GM19043 (cell line): ENCODE measurements at regions not wholly inside any gene's neighbourhood (a gene's known extent, or its start where the extent isn't known, plus 50 kb on each side); places are given as distances from the start of the nearest gene placed in this dataset.

Experiments used
- ATAC-seq: cut with Tn5 transposase; IDR thresholded peaks from one replicate; pipeline ENCODE4 v1.9.1; 2021; ENCODE audit warnings: low read depth; ENCODE audit not compliant: unreplicated experiment

DNA sequence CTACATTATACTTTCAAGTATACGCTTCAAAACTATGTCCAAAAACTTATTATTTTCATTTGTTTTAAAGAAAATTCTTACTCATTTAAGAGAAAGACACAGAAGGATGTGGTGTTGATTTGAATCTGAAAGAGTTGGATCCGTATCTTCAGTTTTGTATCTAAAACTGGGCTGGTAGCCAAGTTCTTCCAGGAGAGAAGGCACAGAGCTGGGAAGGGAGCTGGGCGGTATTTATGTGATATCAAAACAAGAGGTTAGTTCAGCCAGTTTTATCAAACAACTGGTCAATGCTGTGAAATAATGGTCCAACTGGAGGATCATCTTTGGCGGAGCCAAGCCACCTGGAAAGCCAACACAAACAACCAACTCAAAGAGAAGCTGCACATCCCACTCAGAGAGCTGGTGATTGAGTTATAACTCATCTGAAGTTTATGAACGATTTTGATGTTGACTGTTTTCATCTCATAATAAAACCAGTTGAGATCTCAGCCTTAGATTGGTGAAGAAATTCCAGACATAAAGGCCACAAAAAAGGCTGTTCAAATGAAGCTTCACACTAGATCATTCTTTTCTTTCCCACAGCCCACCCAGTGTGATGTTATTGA lies 489.6 kb upstream of the RASGRP1 start:
- no peak for ATAC-seq

GRCh38 chr15:39056357-39056756 lies 491.7 kb upstream of the RASGRP1 start:
- ATAC-seq = no peak

GRCh38 chr15:39058351-39059131 lies 493.9 kb upstream of the RASGRP1 start:
- no peak for ATAC-seq

DNA sequence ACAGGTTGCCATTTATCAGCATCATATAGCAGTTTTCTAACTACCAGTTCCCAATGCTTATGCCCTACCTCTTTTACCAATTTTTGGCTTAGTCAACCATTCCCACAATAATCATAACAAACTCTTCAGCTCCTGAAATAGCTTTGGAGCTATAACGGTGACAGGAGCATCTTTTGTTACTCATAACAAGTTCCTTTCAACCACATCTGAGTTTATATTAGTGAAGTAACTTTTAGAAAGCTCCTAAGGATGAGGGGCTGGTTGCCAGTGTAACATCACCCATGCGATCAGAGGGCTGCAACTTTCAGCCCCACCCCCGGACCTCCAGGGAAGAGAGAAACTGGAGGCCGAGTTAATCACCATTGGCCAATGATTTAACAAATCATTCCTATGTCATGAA lies 495.3 kb upstream of the RASGRP1 start:
- ATAC-seq = no peak

GRCh38 chr15:39061952-39062464 lies 497.4 kb upstream of the RASGRP1 start:
- ATAC-seq = no peak

DNA sequence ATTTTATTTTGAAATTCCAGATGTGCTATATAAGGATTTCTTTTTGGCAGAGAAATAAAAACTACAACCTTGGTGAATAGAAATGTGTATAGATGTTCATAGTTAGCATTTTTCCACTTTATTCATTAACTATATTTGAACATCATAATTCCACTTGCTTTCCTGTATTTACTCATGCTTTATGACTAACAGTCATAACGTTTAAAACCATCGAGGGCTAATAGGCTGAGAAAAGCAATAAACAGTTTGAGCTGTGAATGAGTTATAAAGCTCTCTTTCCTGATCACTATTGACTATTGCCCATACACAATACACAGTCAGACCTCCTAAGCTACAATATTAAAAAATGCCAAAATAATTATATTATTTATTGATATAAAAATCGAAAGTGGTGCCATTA lies 502.1 kb upstream of the RASGRP1 start:
- ATAC-seq = no peak

GRCh38 chr15:39074341-39074985 lies 506.4 kb upstream of the THBS1 start:
- ATAC-seq = no peak

GRCh38 chr15:39075311-39075710 lies 505.6 kb upstream of the THBS1 start:
- no peak for ATAC-seq

DNA sequence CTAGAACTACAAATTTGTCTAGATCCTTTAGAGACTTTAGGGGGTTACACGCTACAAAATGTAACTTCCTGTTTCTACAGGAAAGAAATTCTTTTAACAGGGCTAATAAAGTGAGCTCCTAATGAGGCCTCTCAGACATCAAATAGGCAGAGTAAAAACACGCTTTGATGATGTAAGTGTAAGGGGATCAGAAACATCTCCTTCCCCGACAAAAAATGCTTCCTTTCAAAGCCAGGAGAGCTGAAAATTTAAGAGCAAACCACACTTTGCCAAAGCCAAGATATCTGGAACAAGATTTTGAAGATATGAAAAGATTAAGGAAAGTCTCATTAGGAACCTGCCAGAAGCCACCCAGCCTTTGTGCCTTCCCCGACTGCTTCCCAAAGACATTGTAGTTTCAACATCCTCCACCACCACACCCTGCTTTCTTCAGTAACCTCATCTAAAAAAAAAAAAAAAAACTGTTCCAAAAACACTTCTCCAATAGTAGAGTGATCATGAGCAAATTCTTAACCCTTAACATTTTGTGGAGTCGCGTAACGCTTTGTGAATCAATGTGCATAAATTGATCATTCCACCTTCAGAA lies 505.0 kb upstream of the THBS1 start:
- no peak for ATAC-seq

DNA sequence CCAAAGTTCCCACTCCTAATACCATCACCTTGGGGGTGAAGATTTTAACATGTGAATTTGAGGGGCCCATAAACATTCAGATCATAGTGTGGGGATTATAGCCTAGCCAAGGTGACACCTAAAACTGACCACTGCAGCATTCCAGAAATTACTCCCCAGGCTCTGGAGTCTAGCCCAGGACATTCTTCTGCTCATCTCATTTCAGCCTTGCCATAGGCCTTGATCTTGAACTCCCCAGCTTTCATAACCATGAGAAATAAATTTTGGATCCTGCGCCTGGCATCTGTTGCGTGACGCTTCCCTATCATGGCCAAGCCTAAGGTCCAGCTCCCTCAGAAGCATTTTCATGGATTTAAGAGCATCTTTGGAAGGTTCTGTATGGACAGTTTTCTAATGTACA lies 502.9 kb upstream of the THBS1 start:
- no peak for ATAC-seq

- no peak for ATAC-seq
Measured at GRCh38 chr15:39079296-39079847, 501.5 kb upstream of the THBS1 start.

DNA sequence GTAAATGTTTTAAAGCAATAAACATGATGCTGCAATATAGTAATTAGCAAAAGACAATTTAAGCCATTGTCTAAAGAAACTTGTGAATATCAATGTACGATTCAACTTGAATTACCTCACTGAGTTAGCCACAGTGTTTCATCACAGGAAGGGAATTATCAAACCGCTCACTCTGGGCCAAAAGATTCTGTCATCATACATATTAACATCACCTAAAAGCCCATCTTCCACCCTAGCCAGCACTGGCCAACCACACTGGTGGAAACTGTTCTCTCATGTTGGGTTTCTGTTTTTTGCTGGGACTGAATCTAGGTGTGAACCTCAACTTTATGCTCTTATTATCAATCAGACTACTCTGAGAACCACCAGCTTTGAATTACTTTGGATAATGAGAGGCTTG lies 497.7 kb upstream of the THBS1 start:
- no peak for ATAC-seq

DNA sequence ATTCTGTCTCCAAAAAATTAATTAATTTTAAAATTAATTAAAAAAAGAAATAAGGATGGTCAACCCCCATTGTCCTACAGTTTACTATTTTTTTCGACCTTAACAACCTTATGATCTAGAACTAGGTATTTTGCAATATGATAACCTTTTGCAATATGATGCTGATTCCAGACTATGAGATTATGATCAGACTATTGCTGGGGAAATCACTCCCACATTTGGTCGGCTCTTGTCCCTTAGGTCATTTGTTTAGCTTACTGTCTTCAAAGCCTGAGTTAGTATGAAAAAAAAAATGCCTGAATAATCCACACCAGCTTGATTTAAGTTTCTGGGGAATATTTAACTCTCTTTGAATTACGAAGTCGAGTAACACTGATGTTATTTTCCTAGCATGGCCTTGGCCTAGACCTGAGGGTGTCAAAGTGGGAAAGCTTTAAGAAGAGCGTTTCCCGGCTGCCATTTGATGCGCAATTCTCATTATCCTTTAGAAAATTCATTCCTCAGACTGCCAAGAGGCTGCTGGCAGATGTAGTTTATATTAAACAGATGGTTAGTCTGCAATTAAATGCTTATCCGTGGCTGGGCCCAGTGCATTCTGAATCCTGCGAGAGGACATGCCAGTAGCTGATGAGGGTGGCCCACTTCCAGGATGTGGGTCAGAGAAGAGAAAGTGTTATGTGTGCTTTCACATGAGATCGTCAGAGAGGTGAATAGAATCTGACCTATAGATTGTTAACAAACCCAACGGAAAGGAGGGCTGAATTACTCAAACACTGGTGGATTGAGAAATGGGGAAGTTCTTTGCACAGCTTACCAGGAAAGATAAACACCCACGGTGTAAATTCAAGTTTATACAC lies 496.0 kb upstream of the THBS1 start:
- ATAC-seq = no peak

DNA sequence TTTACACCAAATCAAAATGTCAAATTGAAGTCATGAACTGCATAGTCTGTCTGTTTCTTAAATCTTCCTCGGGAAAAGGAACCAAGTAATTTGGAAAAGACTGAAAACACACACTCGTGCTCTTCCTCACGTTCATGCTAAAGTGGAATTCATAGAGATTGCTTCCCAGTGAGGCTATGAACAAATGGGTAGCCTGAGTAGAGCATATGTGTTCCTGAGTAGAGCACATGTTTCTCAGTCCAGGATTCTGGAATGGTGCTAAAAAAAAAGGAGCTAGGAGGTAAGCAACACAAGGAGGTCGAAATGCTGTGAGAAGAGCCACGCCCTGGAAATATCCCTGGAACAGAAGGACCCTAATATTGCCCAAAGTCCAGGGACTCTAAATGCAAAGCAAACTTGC lies 494.2 kb upstream of the THBS1 start:
- ATAC-seq = no peak

GRCh38 chr15:39088156-39088555 lies 492.7 kb upstream of the THBS1 start:
- no peak for ATAC-seq

GRCh38 chr15:39092354-39092753 lies 488.5 kb upstream of the THBS1 start:
- ATAC-seq = no peak

DNA sequence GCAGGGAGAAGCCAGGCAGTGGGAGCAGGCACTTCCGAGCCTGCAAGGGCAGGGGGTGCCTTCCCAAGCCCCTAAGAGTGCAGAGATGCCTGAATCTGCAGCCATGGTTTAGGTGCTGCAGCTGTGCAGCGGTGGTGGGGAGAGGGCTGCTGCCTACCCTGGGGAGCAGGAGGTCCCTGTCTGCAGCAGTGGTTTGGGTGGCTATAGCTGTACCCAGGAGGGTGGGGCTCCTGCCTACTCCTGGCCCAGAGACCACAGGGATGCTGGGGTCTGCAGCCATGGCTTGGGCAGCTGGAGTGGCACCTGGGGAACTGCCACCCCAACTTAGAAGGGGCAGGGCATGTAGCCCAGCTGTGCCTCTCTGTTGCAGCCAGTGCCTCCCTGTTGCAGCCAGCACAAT lies 488.1 kb upstream of the THBS1 start:
- ATAC-seq = no peak

DNA sequence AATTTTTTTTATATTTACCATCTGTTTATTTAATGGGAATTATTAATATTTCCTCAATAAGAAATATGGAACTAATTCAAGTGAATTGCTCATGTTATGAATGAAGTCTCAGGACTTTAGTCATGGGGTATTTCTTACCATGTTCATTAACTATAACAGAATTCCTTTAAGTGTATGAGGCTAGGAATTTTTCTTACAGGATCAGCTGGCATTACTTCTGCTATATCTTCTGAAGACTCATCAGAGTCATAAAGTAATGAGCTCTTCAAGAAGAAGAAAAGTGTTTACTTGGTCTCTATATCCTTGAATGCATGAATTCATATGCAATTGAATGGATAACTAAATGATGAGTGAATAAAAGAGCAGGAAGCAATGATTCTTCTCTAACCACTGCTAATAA lies 486.8 kb upstream of the THBS1 start:
- ATAC-seq = no peak

DNA sequence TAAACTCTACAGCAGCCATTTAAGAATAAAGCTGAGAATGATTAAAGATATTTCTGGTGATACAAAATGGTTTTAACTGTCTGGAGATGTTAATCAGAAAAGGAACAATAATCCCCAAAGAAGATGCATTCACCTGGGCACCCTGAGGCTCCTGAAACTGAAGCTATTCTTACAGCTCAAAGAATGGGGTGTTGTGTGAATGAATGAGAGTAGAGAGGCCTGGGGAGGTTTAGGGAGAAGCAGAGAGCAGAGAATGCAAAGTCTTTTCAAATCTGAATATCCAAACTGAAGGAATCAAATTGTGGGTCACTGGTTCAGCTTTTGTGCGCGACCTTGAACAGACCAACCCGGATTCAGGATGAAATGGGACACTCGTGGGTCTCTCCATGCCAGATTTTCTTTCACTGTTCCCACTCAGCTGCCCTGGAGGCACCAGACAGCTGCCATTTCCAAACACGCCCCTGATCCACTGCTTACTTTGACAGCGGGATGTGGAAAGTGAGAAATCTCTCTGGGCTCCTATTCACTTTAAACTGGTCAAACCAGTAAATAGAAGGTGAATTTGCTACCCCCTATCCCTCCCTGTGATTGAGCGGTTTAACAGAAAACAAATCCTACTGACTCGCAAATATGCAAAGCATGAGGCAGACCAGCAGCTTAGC lies 485.5 kb upstream of the THBS1 start:
- no peak for ATAC-seq
